HFF-Myc (cell line): ENCODE measurements at regions not wholly inside any gene's neighbourhood (a gene's known extent, or its start where the extent isn't known, plus 50 kb on each side); places are given as distances from the start of the nearest gene placed in this dataset.

Experiments used
- DNase-seq: peaks from one replicate; pipeline ENCODE4 v3.0.0-alpha.2; 2011; ENCODE audit warnings: low read depth; ENCODE audit errors: extremely low read depth
- H3K4me3 ChIP-seq: replicated peaks from 2 replicates; pipeline ENCODE4 v1.5.1; 2011; ENCODE audit warnings: low read depth, mild to moderate bottlenecking, control low read depth, low read length
- CTCF ChIP-seq: IDR thresholded peaks from 2 replicates; pipeline ENCODE4 v1.5.1; 2012; ENCODE audit warnings: mild to moderate bottlenecking, low read depth, low read length, control low read depth; ENCODE audit errors: missing control alignments

GRCh38 chr12:97323154-97323553 is 139.4 kb upstream of the RMST start:
- DNase-seq: no peak
- H3K4me3 ChIP-seq: no peak overlapping the region
- no peak for TF ChIP-seq CTCF

- no peak for DNase-seq
- H3K4me3 ChIP-seq: no peak overlapping the region
- TF ChIP-seq CTCF: no peak
These were observed 138.1 kb upstream of the RMST start for GRCh38 chr12:97324471-97324870.

GRCh38 chr12:97335115-97335514 is 127.5 kb upstream of the RMST start:
- no peak for TF ChIP-seq CTCF
- DNase-seq: no peak
- H3K4me3 ChIP-seq: no peak overlapping the region

- no peak for TF ChIP-seq CTCF
- no peak for DNase-seq
- no peak overlapping the region for H3K4me3 ChIP-seq
These were observed 125.5 kb upstream of the RMST start for GRCh38 chr12:97336900-97337751.

GRCh38 chr12:97342130-97342529 is 120.5 kb upstream of the RMST start:
- TF ChIP-seq CTCF: no peak
- H3K4me3 ChIP-seq: no peak overlapping the region
- no peak for DNase-seq

GRCh38 chr12:97347956-97348355 is 114.6 kb upstream of the RMST start:
- DNase-seq: no peak
- no peak for TF ChIP-seq CTCF

More at GRCh38 chr12:97347956-97348355, 114.6 kb upstream of the RMST start:
- H3K4me3 ChIP-seq: no peak overlapping the region
